Psoas muscle (tissue), 7 donors: ENCODE measurements at regions not wholly inside any gene's neighbourhood (a gene's known extent, or its start where the extent isn't known, plus 50 kb on each side); places are given as distances from the start of the nearest gene placed in this dataset.

Source experiments
- ATAC-seq, 4 donors: fragments of 200-7000 bp; cut with Tn5 transposase; one replicate each; pipeline ENCODE4 v1.9.1; 2020; ENCODE audit warnings: moderate library complexity in 3 of 4, mild to moderate bottlenecking in 2 of 4
- DNase-seq, 2 donors: peaks; one replicate each; pipeline ENCODE4 v3.0.0-alpha.2; 2020
- H3K27ac ChIP-seq: fragments of 200-600 bp; one replicate; pipeline ENCODE4 v1.8.0; 2022
- H3K27me3 ChIP-seq, 3 donors: fragments of 200-600 bp in 1 of 3; one replicate each; pipeline versions ENCODE4 v1.6.1 to v1.8.0; 2013 to 2022; ENCODE audit warnings: low read length in 2 of 3, mild to moderate bottlenecking in 2 of 3, moderate library complexity in 1 of 3; ENCODE audit not compliant: insufficient read depth in 3 of 3
- H3K36me3 ChIP-seq, 2 donors: fragments of 200-600 bp in 1 of 2; one replicate each; pipeline versions ENCODE4 v1.6.1 to v1.8.0; 2013 to 2022; ENCODE audit warnings: low read depth in 1 of 2, mild to moderate bottlenecking in 1 of 2, moderate library complexity in 1 of 2; ENCODE audit not compliant: insufficient read depth in 1 of 2
- H3K4me1 ChIP-seq: fragments of 200-600 bp; one replicate; pipeline ENCODE4 v1.8.0; 2022
- H3K4me3 ChIP-seq: fragments of 200-600 bp; one replicate; pipeline ENCODE4 v1.8.0; 2022; ENCODE audit warnings: mild to moderate bottlenecking
- H3K9me3 ChIP-seq: fragments of 200-600 bp; one replicate; pipeline ENCODE4 v1.8.0; 2022
- CTCF ChIP-seq: fragments of 200-600 bp; IDR thresholded peaks from one replicate; pipeline ENCODE4 v1.8.0; 2022; ENCODE audit warnings: antibody characterized with exemption
- WGBS, 3 donors: extraction: QIAGEN DNeasy Blood & Tissue Kit; methylation state at CpG; one replicate each; pipeline versions ENCODE4 v1.1.6 to v1.1.7; 2013; 5-methylcytosine and 5-hydroxymethylcytosine counted together
- intact Hi-C, 2 donors: fragments of 100-400 bp; cut with DNase I; formaldehyde crosslinking; loops; one replicate each; pipeline versions ENCODE4 v1.11.0 to v1.14.2; 2022
- donor health status: healthy with polysubstance abuse.
- donor health status: DM: no; HTN: no; CAD: no; lungs with moderate emphysema.
- donor health status: Bipolar disorder and iron deficiency.
- donor health status: healthy.
- donor health status: DM: yes; HTN: yes; CAD: no.
- donor health status: DM: no; HTN: no; CAD: no.
- donor health status: DM: yes; HTN: yes; CAD: no.

GRCh38 chr5:133669472-133669871 is 57.1 kb upstream of the FSTL4 start:
- Histone ChIP-seq H3K27me3 (peaks cover 0 to 9% (median 2%) of the 10 kb centered on the region in 3 donors), H3K9me3 (no peaks in the 10 kb centered on the region), H3K4me3 (no peak overlapping the region), H3K4me1 (no peaks in the 10 kb centered on the region), H3K27ac (no peak overlapping the region), H3K36me3 (no peaks in the 10 kb centered on the region)
- WGBS, 3 donors = 82 to 92% (median 87%) methylated on average over 6 of the region's 6 CpGs
- intact Hi-C loops = no loop called here
- ATAC-seq (no peak), DNase-seq (no peak)
- TF ChIP-seq CTCF = no peak

- no peaks in the 10 kb centered on the region for H3K9me3 ChIP-seq
- DNase-seq = no peak
- no peak overlapping the region for H3K4me3 ChIP-seq
- intact Hi-C loops = no loop called here
- WGBS, 3 donors = 82 to 88% (median 84%) methylated on average over 5 of the region's 5 CpGs
- no peaks in the 10 kb centered on the region for H3K36me3 ChIP-seq
- no peaks in the 10 kb centered on the region for H3K4me1 ChIP-seq
- no peak for TF ChIP-seq CTCF
- H3K27me3 ChIP-seq = peaks cover 0 to 9% (median 2%) of the 10 kb centered on the region in 3 donors
- no peak for ATAC-seq
- no peak overlapping the region for H3K27ac ChIP-seq
Observed at GRCh38 chr5:133668458-133668857, 56.1 kb upstream of the FSTL4 start.

GRCh38 chr5:133667217-133667616 is 54.9 kb upstream of the FSTL4 start:
- H3K27ac ChIP-seq = no peak overlapping the region
- no peak overlapping the region for H3K4me3 ChIP-seq
- H3K36me3 ChIP-seq = no peaks in the 10 kb centered on the region
- ATAC-seq (no peak), DNase-seq (no peak)
- H3K9me3 ChIP-seq = no peaks in the 10 kb centered on the region
- 45 to 52% (median 48%) methylated on average over 1 of the region's 1 CpG for WGBS, 3 donors
- no peak for TF ChIP-seq CTCF
- H3K27me3 ChIP-seq = peaks cover 0 to 7% (median 2%) of the 10 kb centered on the region in 3 donors
- intact Hi-C loops = no loop called here
- H3K4me1 ChIP-seq = no peaks in the 10 kb centered on the region

GRCh38 chr5:133665571-133665970 is 53.2 kb upstream of the FSTL4 start:
- Histone ChIP-seq H3K9me3 (no peaks in the 10 kb centered on the region), H3K4me3 (no peak overlapping the region), H3K27ac (no peak overlapping the region), H3K27me3 (peaks cover 0 to 6% (median 2%) of the 10 kb centered on the region in 3 donors), H3K4me1 (no peaks in the 10 kb centered on the region), H3K36me3 (no peaks in the 10 kb centered on the region)
- ATAC-seq = no peak
- 65 to 88% (median 79%) methylated on average over 3 of the region's 3 CpGs for WGBS, 3 donors
- intact Hi-C loops = no loop called here
- DNase-seq = no peak
- no peak for TF ChIP-seq CTCF

GRCh38 chr5:133664422-133664821 is 52.1 kb upstream of the FSTL4 start:
- Histone ChIP-seq H3K4me3 (no peak overlapping the region), H3K36me3 (no peaks in the 10 kb centered on the region), H3K9me3 (no peaks in the 10 kb centered on the region), H3K27me3 (no peaks in the 10 kb centered on the region), H3K4me1 (no peaks in the 10 kb centered on the region), H3K27ac (no peak overlapping the region)
- TF ChIP-seq CTCF = no peak
- intact Hi-C loops = no loop called here
- no peak for ATAC-seq
- DNase-seq = no peak
- WGBS, 3 donors = 74 to 77% (median 76%) methylated on average over 2 of the region's 2 CpGs
